ENCODE measurements at regions not wholly inside any gene's neighbourhood (a gene's known extent, or its start where the extent isn't known, plus 50 kb on each side); places are given as distances from the start of the nearest gene placed in this dataset.
"Not testable (repeated sequence)": the region's sequence is repeated elsewhere in the genome, so short reads cannot be mapped to it uniquely, and the experiment has no call there.

GRCh38 chr4:138864961-138865720, 150.4 kb upstream of the NOCT start:
- no peak for FAIRE-seq
- TF ChIP-seq, protein P1, sequence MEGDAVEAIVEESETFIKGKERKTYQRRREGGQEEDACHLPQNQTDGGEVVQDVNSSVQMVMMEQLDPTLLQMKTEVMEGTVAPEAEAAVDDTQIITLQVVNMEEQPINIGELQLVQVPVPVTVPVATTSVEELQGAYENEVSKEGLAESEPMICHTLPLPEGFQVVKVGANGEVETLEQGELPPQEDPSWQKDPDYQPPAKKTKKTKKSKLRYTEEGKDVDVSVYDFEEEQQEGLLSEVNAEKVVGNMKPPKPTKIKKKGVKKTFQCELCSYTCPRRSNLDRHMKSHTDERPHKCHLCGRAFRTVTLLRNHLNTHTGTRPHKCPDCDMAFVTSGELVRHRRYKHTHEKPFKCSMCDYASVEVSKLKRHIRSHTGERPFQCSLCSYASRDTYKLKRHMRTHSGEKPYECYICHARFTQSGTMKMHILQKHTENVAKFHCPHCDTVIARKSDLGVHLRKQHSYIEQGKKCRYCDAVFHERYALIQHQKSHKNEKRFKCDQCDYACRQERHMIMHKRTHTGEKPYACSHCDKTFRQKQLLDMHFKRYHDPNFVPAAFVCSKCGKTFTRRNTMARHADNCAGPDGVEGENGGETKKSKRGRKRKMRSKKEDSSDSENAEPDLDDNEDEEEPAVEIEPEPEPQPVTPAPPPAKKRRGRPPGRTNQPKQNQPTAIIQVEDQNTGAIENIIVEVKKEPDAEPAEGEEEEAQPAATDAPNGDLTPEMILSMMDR (IDR thresholded peaks at IDR 0.05; ENCODE audit: insufficient read depth, missing control alignments) = no peak

DNA sequence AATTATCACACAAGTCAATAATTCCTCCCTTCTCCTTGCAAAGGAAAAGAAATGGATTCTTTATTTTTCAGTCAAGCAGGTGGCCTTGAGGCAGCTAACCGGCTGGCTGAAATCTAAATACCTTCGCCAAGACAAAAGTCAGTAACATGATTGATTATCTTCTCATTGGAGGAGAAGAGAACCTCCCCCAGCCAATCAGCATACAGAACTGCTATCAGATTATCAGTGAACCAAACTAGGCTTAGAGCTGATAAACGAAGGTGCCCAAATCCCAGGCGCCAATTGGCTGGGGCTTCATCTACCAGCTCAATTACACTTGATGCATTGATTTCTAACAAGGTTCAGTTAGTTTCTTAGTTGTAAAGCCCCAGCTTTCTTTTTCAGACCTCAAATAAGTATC, 152.4 kb upstream of the NOCT start:
- FAIRE-seq = no peak
- DNase-seq (ENCODE audit: insufficient read length, low spot score) = no peak
- TF ChIP-seq, protein P1 (IDR thresholded peaks at IDR 0.05; ENCODE audit: insufficient read depth, missing control alignments) = no peak

More at GRCh38 chr4:138864961-138865720, 150.4 kb upstream of the NOCT start:
- DNase-seq (ENCODE audit: insufficient read length, low spot score) = no peak

GRCh38 chr4:138861135-138861534, 154.4 kb upstream of the NOCT start:
- TF ChIP-seq, protein P1 (IDR thresholded peaks at IDR 0.05; ENCODE audit: insufficient read depth, missing control alignments) = no peak
- no peak for DNase-seq (ENCODE audit: insufficient read length, low spot score)
- FAIRE-seq = no peak

DNA sequence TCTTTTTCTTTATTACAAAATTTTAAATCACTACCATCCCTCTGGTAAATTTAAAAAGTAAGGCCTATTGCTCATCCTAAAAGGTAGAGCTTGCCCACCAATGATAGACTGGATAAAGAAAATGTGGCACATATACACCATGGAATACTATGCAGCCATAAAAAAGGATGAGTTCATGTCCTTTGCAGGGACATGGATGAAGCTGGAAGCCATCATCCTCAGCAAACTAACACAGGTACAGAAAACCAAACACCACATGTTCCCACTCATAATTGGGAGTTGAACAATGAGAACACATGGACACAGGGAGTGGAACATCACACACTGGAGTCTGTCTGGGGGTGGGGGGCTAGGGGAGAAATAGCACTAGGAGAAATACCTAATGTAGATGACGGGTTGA, 155.2 kb upstream of the NOCT start:
- not testable (repeated sequence) for DNase-seq (ENCODE audit: insufficient read length, low spot score); FAIRE-seq

DNA sequence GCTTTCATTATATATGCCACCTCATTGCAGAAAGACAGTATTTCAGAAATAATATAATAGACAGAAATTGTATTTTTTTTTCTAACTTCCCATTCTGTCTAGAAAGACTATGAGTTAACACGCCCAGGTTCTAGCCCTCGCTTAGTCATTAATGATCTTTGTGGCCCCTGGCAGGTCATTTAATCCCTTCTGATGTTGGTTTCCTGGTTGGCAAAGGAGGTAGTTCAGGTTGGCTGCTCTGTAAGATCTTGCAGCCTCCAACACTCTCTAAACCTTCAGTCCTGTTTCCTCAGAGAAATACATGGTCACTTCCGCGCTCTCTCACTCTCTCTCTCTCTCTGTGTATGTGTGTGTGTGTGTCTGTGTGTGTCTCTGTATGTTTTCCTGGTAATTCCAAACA, 156.3 kb upstream of the NOCT start:
- TF ChIP-seq, protein P1 (IDR thresholded peaks at IDR 0.05; ENCODE audit: insufficient read depth, missing control alignments) = no peak
- no peak for FAIRE-seq
- DNase-seq (ENCODE audit: insufficient read length, low spot score) = no peak

DNA sequence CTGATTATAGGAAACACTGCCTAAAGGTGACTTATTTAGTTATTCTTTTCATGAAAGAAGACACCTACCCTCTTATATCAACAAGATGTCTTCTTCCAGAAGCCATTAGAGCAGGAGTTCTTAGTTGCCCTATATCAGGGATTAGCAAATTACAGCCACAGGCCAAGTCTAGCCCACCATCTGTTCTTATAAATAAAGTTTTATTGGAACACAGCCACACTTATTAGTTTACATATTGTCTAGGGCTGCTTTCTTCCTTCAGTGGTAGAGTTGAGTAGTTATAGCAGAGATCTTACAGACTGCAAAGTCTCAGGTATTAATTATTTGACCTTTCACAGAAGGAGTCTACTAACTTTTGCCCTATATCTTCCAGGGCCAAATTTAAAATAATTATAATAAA, 157.2 kb upstream of the NOCT start:
- no peak for FAIRE-seq
- DNase-seq (ENCODE audit: insufficient read length, low spot score) = no peak
- TF ChIP-seq, protein P1 (IDR thresholded peaks at IDR 0.05; ENCODE audit: insufficient read depth, missing control alignments) = no peak

GRCh38 chr4:138857416-138857815, 158.2 kb upstream of the NOCT start:
- no peak for FAIRE-seq
- TF ChIP-seq, protein P1 (IDR thresholded peaks at IDR 0.05; ENCODE audit: insufficient read depth, missing control alignments) = no peak
- DNase-seq (ENCODE audit: insufficient read length, low spot score) = no peak
